MM.1S (cell line): ENCODE measurements at regions not wholly inside any gene's neighbourhood (a gene's known extent, or its start where the extent isn't known, plus 50 kb on each side); places are given as distances from the start of the nearest gene placed in this dataset.

Experiments used
- EZH2 ChIP-seq: fragments of 300-600 bp; sonication (generic); optimal IDR thresholded peaks from 2 replicates; pipeline ENCODE3; 2017; ENCODE audit warnings: low read depth, mild to moderate bottlenecking, antibody characterized with exemption, low read length, mixed read lengths
- TF ChIP-seq, protein P1 (sequence below): fragments of 300-600 bp; sonication (generic); IDR thresholded peaks from 2 replicates; pipeline ENCODE4 v1.5.1; 2016; ENCODE audit warnings: antibody characterized with exemption, low read length, mixed read lengths

- TF ChIP-seq, protein P1, sequence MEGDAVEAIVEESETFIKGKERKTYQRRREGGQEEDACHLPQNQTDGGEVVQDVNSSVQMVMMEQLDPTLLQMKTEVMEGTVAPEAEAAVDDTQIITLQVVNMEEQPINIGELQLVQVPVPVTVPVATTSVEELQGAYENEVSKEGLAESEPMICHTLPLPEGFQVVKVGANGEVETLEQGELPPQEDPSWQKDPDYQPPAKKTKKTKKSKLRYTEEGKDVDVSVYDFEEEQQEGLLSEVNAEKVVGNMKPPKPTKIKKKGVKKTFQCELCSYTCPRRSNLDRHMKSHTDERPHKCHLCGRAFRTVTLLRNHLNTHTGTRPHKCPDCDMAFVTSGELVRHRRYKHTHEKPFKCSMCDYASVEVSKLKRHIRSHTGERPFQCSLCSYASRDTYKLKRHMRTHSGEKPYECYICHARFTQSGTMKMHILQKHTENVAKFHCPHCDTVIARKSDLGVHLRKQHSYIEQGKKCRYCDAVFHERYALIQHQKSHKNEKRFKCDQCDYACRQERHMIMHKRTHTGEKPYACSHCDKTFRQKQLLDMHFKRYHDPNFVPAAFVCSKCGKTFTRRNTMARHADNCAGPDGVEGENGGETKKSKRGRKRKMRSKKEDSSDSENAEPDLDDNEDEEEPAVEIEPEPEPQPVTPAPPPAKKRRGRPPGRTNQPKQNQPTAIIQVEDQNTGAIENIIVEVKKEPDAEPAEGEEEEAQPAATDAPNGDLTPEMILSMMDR: no peak
- no peak for TF ChIP-seq EZH2
Measured at GRCh38 chr3:174377684-174378083, 481.4 kb upstream of the NAALADL2 start.
